ENCODE measurements at regions not wholly inside any gene's neighbourhood (a gene's known extent, or its start where the extent isn't known, plus 50 kb on each side); places are given as distances from the start of the nearest gene placed in this dataset.

DNA sequence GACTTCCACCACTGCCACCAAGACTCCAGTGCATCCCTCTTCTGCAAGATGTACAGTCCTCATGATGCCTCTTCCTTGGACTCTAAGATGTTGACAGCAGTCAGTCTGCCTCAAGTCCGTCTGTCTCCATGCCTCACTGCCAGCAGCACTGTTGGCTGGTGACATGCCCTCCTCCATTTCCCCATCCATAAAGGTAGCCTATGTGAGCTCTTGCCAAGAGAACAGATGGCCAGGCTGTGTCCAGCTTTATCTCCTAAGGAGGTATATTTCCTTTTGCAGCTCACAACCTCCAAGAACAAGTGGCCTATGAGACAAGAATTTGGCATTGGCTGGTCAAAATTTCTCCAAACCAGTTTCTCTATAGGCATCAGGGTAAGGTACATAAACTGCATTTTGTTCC, 149.3 kb upstream of the HNRNPA3 start:
- no peak for DNase-seq (ENCODE audit: low read depth)

- no peak for DNase-seq (ENCODE audit: low read depth)
Observed at GRCh38 chr2:177064422-177064821, 148.2 kb upstream of the HNRNPA3 start.

GRCh38 chr2:177068967-177069366, 143.6 kb upstream of the HNRNPA3 start:
- DNase-seq (ENCODE audit: low read depth) = no peak

- no peak for DNase-seq (ENCODE audit: low read depth)
Observed at GRCh38 chr2:177072090-177072489, 140.5 kb upstream of the HNRNPA3 start.

DNA sequence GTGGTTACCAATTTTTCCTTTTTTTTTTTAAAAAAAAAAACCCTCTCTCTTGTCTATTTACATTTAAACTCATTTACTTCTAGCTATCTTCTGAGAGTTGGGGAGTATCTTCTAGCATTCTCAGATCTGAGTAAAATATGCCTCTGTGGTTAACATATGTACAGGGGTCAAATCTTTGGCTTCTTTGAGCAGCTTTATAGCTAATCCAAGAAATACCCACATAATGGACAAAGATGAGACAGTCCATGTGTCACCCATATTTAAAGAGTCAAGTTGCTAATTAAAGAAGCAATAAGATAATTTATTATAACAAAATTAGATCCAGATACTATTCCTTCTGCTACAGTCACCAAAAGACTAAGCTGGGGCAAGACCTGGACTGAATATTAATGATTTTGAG, 139.0 kb upstream of the HNRNPA3 start:
- no peak for DNase-seq (ENCODE audit: low read depth)

DNA sequence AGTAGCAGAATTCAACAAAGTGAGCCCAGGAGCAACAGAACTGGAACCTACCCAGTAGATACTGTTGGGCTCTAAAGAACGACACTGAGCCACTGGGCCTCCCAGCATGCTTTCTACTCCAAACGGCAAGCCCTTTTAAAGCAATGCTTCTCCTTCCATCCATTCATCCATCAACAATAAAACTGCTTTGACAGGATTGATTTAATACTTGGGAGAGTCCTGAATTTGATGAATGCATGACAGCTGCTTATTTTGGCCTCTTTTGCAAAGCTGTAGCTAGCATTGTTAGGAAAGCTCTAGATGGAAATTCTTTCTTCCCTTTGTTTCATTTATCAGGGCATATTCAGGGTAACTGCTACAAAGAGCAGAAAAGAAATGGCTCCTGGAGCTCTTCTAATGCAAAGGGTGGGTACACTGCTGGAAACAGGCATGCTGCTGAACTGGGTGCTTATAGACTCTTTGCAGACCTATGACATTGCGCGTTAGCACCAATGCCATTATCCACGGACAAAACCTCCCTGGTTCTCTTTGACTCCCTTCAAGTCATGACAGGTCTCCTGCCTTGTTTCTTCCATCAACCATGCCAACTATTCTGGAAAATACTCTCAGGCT, 138.4 kb upstream of the HNRNPA3 start:
- DNase-seq (ENCODE audit: low read depth) = no peak

DNA sequence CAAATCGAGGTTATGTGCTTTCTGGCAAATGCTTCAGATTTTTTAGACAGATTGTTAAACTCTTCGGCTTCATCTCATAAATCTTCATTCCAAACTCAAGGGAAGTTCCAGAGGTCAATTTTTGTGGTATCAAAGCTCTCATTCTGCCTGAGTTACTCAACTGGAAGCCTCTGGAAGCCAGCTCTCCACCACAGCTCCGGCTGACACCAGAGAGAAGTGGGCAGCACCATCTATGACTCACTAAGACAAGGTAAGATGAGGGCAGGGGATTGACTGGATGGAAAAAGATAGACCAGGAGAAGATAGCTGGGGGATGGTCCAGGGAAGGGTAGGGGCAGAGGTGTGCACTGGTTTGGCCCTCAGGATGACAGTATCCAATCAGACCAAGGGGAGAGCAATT, 137.3 kb upstream of the HNRNPA3 start:
- no peak for DNase-seq (ENCODE audit: low read depth)

DNA sequence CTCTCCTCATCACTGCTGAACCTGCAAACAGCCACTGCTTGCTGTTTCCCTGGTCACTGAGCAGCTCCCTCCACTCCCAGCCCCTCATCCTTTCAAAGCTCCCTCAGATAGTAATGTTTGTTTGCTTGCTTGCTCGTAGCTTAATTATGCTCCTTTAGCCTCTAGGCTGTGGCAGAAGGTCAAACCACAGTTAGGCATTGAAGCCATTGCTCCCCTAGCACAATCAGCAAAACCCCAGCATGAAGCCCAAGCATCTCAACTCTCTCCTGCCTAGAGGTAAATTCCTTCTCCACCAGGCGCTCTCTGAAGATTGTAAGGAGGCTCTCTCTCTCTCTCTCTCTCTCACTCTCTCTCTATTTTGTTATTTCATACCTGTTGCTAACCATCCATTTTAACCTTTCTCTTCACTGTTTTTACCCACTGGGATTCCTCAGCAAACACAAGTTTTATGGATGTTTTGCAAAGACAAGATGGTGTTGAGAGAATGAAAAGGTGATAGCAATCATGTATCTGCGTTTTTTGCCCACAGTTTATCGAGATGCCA, 135.9 kb upstream of the HNRNPA3 start:
- DNase-seq (ENCODE audit: low read depth) = no peak

DNA sequence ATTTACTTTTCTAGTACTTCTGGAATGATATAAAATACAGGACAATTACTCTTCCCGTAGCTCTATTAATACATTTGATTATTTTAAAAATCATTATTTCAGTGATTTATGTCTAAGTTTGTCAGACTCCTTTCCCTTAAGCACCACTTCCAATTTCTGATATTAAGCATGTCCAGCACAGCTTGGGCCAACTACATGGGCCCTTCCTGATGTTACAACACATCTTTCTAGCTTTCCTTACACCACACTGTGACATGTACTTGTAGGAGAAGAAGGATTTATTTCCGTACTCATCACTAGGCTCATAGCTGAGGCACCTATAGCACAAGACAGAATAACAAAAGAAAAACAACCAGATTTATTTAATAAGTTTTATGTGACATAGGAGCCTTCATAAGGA, 134.8 kb upstream of the HNRNPA3 start:
- no peak for DNase-seq (ENCODE audit: low read depth)

- DNase-seq (ENCODE audit: low read depth) = no peak
Observed at GRCh38 chr2:177078416-177078815, 134.2 kb upstream of the HNRNPA3 start.

GRCh38 chr2:177078855-177079254, 133.7 kb upstream of the HNRNPA3 start:
- DNase-seq (ENCODE audit: low read depth) = no peak

GRCh38 chr2:177080746-177081284, 131.8 kb upstream of the HNRNPA3 start:
- DNase-seq (ENCODE audit: low read depth) = no peak

- DNase-seq (ENCODE audit: low read depth) = no peak
Observed at GRCh38 chr2:177084607-177085006, 128.0 kb upstream of the HNRNPA3 start.

GRCh38 chr2:177088529-177088928, 124.1 kb upstream of the HNRNPA3 start:
- DNase-seq (ENCODE audit: low read depth) = no peak

DNA sequence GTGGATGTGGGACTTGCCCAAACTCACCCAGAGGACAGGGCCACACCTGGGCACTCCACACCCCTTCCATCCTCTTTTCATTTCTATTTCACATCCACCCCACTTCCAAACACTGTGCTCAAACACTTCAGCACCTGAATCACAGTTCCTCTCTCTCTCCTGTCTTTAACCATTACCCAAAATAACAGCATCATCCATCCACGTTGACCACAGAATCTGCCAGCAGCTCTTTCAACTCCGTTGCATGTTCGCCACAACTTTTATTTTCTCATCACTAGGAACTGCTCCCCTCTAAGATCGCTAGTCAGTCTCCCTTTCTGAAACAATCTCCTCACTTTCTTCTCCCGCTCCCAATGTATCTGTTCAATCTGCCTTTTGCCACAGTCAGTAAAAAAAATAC, 121.6 kb upstream of the HNRNPA3 start:
- DNase-seq (ENCODE audit: low read depth) = no peak

DNA sequence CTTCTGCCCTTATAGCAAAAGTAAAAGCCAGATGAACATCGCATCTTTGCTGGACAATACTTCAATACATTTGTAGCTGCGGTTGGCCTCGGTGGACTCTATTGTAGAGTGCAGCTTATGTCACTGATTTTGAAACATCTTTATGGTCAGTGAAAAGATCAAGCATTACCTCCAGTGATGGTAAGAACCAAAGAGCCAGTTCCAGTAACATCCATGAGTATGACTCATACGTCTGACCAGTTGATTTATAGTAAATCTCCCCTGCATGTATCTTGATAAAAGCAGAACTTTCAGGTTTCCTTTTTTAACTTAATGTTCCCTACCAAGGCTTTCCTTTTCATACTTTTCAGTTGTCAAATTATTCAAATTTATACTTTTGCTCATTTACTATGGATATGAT, 119.2 kb upstream of the HNRNPA3 start:
- no peak for DNase-seq (ENCODE audit: low read depth)

DNA sequence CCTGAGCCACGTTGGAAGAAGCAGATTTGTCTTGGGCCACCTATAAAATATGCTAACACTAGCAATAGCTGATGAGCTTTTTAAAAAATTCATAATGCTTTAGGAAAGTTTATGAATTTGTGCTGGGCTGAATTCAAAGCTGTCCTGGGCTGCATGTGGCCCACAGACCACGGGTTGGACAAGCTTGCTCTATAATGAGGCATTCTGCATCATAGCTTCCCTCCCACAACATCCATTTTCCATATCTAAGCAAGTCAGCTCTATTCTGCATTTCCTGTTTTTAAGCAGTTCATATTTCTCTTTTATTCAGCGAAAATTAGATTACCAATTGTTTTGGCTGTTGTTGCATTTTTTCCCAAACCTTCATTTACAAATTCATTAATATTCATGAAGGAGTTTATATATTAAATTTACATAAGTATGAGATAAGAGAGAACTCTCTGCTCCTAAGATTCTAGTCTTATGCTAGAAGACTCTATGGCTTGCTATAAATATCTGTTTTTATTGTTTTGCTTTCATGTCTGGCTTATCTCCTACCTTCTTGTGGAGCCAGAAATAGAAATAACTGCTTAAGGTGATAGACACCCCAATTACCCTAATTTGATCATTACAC, 114.5 kb upstream of the HNRNPA3 start:
- no peak for DNase-seq (ENCODE audit: low read depth)

GRCh38 chr2:177101930-177102329, 110.7 kb upstream of the HNRNPA3 start:
- DNase-seq (ENCODE audit: low read depth) = no peak

DNA sequence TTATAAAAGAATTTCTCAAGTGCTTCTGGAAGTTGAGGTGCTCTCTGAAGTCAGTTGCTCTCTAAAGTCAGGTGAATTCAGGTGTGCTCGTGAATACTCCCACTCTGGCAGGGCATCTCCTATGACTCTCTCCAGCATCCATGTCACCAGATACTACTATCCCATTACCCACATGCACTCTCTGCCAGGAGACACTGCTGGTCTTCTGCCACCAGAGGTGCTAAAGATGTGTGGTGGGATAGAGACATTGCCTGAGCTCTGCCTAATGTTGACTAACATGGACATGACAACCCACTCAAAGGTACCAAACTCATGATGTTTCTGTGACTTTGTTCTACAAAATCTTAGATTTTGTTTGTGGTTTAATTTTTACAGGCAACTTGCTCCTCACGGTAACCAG, 106.4 kb upstream of the HNRNPA3 start:
- no peak for DNase-seq (ENCODE audit: low read depth)

DNA sequence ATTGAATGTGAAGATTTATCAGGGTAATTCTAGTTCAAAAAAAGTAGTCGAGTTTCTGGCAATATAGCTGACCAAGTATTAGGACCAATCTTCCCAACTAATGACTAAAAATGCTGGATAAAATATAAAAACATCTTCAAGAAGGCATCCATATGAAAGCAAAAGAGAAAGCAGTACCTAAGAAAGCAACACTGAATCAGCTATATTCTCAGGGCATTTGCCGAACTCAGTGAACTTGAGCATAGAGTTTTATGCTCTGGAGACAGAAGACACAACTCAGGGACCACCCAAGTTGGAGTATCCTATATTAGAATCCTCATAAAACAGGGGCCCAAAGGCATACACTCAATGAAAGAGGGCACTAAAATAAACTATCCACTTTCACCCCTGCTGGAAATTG, 103.7 kb upstream of the HNRNPA3 start:
- no peak for DNase-seq (ENCODE audit: low read depth)

- no peak for DNase-seq (ENCODE audit: low read depth)
Observed at GRCh38 chr2:177114712-177115111, 97.9 kb upstream of the HNRNPA3 start.

DNA sequence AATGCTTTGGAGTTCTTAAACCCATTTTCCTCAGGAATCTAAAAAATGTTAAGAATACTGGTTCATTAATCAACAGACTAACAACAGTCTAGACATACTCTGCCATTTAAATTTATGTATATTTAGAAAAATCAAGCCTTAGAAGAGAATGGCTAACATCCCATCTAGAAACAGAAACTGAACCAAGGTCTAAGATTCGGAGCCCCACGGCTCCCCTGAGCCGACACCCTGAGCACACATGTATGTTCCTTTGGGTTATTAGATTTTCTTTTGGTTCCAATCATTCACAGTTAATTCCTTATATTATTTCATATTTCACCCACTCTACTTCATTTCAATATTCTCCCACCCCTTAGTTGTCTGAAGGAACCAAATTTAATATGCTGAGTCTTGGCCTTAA, 94.8 kb upstream of the HNRNPA3 start:
- DNase-seq (ENCODE audit: low read depth) = no peak

DNA sequence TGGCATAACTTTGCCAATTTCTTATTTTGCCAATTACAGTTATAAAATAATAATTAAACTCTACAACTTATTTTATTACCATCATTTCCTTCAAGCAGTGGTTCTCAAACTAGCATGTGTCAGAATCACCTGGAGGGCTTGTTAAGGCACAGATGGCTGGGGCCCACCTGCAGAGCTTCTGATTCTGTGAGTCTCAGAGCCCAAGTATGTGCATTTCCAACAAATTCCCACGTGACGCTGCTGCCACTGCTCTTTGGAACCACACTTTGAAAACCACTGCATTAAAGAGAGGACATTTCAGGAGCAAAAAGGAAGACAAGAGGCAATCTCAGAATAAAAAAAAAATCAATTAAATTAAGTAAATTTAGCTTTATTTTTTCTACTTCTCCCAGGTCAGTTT, 94.0 kb upstream of the HNRNPA3 start:
- no peak for DNase-seq (ENCODE audit: low read depth)

- DNase-seq (ENCODE audit: low read depth) = no peak
Observed at GRCh38 chr2:177119099-177119498, 93.5 kb upstream of the HNRNPA3 start.

Data from stimulated activated CD8-positive, alpha-beta memory T cell treated with anti-CD3 and anti-CD28 coated beads, Interleukin-12 subunit alpha, Interleukin-12 subunit beta, amount 100 ng/mL, for 1 hour (primary cell).